GM13976 (cell line): ENCODE measurements at regions not wholly inside any gene's neighbourhood (a gene's known extent, or its start where the extent isn't known, plus 50 kb on each side); places are given as distances from the start of the nearest gene placed in this dataset.

Experiments
- DNase-seq: peaks from one replicate; pipeline ENCODE4 v3.0.0; 2012; ENCODE audit warnings: low spot score
- CTCF ChIP-seq: IDR thresholded peaks from 2 replicates; pipeline ENCODE4 v1.5.1; 2012; ENCODE audit warnings: borderline replicate concordance, mild to moderate bottlenecking; ENCODE audit not compliant: insufficient read depth; ENCODE audit errors: extremely low read depth, missing control alignments, control extremely low read depth
- in situ Hi-C: fragments of 300-500 bp; cut with MboI; formaldehyde crosslinking; loops from one replicate; pipeline ENCODE4 v1.12.0; 2022; ENCODE audit warnings: low sequenced_read_pairs, mixed read lengths, inconsistent platforms; ENCODE audit not compliant: unreplicated experiment

- TF ChIP-seq CTCF = no peak
- no peak for DNase-seq
- in situ Hi-C loops = no loop called here
Measured at GRCh38 chr7:130894909-130895750, 161.1 kb upstream of the KLF14 start.

- no peak for DNase-seq
- peak; percentile 4 for TF ChIP-seq CTCF
- in situ Hi-C loops = no loop called here
Measured at GRCh38 chr7:130896051-130896881, 162.3 kb upstream of the KLF14 start.

- DNase-seq = peak; percentile 80
- peak; percentile 93 for TF ChIP-seq CTCF
- in situ Hi-C loops = no loop called here
Measured at GRCh38 chr7:130896898-130897514, 163.0 kb upstream of the KLF14 start.

DNA sequence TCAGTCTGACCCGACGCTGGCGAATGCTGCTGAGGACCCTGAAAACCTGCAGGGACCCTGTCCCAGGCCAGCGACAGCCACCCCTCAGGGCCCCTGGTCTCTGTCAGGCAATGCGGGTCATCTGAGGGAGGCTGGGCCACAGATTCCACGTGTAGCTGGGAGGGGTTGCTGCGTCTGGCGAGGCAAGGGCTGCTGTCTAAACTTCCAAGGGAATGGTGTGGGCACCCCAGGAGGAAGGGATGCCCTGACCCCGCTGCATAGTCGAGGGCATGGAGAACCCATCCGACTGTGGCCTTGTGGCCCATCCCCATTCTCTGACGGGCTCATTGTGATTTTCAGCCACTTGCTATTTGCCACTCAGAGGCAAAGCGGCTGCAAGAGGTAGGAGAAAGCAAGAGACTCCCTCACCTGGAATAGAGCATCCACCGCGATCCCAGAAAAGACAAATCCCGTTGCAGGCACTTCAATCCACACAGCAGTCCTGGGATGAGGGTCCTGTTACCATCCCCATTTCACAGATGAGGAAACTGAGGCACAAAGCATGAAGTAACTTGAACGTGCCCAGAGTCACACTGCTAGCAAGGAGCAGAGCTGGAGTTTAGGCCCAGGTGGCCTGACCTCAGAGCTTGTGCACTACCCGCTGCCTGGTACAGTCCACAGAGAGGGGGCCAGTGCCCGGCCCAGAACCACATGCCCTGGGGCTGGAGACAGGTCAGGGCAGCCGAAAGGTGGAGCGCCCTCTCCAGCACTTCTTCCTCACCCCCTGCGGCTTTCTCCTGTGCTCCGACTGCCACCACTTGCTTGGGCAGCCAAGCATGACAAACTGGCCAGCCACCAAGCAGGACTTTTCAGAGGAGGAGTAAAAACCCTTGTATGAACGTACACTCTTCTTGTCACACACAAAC lies 163.8 kb upstream of the KLF14 start:
- DNase-seq = peak; percentile 45

GRCh38 chr7:130899071-130899560 lies 165.1 kb upstream of the KLF14 start:
- DNase-seq = no peak
- TF ChIP-seq CTCF = no peak
- in situ Hi-C loops = no loop called here

More for the DNA sequence above, 163.8 kb upstream of the KLF14 start:
- TF ChIP-seq CTCF = no peak
- in situ Hi-C loops = no loop called here
